ENCODE measurements at regions not wholly inside any gene's neighbourhood (a gene's known extent, or its start where the extent isn't known, plus 50 kb on each side); places are given as distances from the start of the nearest gene placed in this dataset.

DNA sequence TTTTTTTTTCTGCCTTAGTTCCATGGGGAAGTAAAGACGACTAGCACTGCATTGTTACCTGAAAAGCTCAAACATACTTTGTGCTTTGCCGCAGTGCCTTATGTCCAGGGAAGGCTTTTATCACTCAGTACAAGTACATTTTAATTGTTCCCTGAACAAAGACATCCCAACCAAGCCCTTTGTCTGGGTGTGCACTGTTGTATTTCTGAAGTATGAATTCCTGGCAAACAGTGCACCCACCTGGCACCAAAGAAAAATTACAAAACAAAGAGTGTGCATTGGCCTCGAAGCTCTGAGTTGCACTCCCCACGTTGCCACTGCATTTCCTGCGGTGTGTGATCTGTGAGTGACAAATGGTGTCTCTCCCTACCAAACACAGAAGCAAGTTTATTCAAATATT, 858.5 kb upstream of the PIK3C3 start:
- TF ChIP-seq CTCF (IDR thresholded peaks at IDR 0.05; ENCODE audit: low read length) = no peak; the same call in 1 of the 2 replicates
- TF ChIP-seq EZH2 (IDR thresholded peaks at IDR 0.05; ENCODE audit: borderline replicate concordance, low read length) = no peak
